GM12892 (cell line): ENCODE measurements at regions not wholly inside any gene's neighbourhood (a gene's known extent, or its start where the extent isn't known, plus 50 kb on each side); places are given as distances from the start of the nearest gene placed in this dataset.

Source experiments
- POLR2A ChIP-seq: IDR thresholded peaks from 2 replicates; pipeline ENCODE4 v1.6.1; 2011; ENCODE audit warnings: low read depth, low read length, control low read depth
- POLR2AphosphoS5 ChIP-seq: IDR thresholded peaks from 2 replicates; pipeline ENCODE4 v1.6.1; 2011; ENCODE audit warnings: low read depth, low read length, control low read depth

GRCh38 chr6:73978330-73978729 is 282.3 kb downstream of the CD109 start:
- TF ChIP-seq POLR2AphosphoS5 (no peak), POLR2A (no peak)
